NB4 (cell line): ENCODE measurements at regions not wholly inside any gene's neighbourhood (a gene's known extent, or its start where the extent isn't known, plus 50 kb on each side); places are given as distances from the start of the nearest gene placed in this dataset.
"Not testable (repeated sequence)": the region's sequence is repeated elsewhere in the genome, so short reads cannot be mapped to it uniquely, and the experiment has no call there.

Source experiments
- CTCF ChIP-seq: IDR thresholded peaks from one replicate; pipeline ENCODE4 v1.5.1; 2012; ENCODE audit warnings: low read depth, low read length
- MAX ChIP-seq: IDR thresholded peaks from 2 replicates; pipeline ENCODE4 v1.6.1; 2011; ENCODE audit warnings: low read depth, low read length
- MYC ChIP-seq: IDR thresholded peaks from 2 replicates; pipeline ENCODE4 v1.6.1; 2011; ENCODE audit warnings: low read depth, low read length
- POLR2A ChIP-seq: IDR thresholded peaks from 2 replicates; pipeline ENCODE4 v1.6.1; 2011; ENCODE audit warnings: mild to moderate bottlenecking; ENCODE audit not compliant: insufficient read length; ENCODE audit errors: extremely low read depth

DNA sequence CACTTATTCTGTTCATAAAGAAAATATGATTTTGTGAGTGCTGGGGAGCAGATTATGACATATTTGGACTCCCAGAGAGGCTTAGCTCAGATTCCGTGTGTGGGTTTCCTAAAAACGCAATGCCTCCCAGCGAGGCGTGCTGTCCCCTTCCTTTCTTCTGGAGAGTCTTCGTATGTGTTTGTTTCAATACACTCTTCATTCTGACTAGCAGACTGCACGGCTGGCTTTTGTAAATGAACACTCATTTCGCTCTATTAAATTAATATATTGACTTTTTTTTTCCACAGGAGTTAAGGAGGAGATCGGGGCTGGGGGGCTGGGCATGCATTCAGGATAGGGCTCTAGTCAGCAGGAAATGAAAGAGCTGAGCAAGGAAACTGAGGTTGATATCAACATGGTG, 102.3 kb downstream of the KBTBD2 start:
- not testable (repeated sequence) for TF ChIP-seq CTCF, MAX, POLR2A, MYC
